ENCODE measurements at regions not wholly inside any gene's neighbourhood (a gene's known extent, or its start where the extent isn't known, plus 50 kb on each side); places are given as distances from the start of the nearest gene placed in this dataset.

DNA sequence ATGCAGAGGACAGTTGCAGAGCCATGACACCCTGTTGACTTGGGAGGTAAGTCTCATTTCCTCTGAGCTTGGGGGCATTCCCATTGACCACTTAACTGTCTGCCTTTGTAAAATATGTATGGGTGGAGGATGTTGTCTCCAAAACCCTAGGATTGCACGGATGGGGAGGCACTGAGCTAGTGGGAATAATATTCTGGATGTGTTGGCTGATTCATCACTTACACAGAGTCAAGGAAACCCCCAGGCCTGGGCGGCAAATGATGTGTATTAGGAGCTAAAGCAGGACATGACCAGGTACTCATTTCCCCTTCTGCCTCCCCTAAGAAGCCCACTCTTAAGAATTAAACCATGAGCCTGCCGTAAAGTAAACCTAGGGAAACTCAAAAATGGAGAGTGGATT is 319.4 kb downstream of the VRK1 start:
- Histone ChIP-seq H3K9ac (ENCODE audit: low read depth, low read length, poor library complexity) (no peak overlapping the region), H2BK15ac (ENCODE audit: low read length) (no peak overlapping the region), H3K23ac (ENCODE audit: low read depth, low read length, poor library complexity) (no peak overlapping the region), H2BK5ac (ENCODE audit: low read length) (no peak overlapping the region), H3K18ac (ENCODE audit: low read length) (no peak overlapping the region), H3K4me2 (ENCODE audit: insufficient read depth, low read length, poor library complexity, severe bottlenecking) (no peak overlapping the region), H3K14ac (ENCODE audit: low read length) (no peak overlapping the region), H3K27me3 (ENCODE audit: control insufficient read depth in 3 of 3, insufficient read depth in 3 of 3, low read depth in 1 of 3, low read length in 3 of 3) (no peaks in the 10 kb centered on the region), H4K91ac (ENCODE audit: low read depth, low read length, poor library complexity) (no peak overlapping the region), H2BK12ac (ENCODE audit: low read length) (no peak overlapping the region), H2AFZ (ENCODE audit: low read length) (no peak overlapping the region), H3K9me3 (replicated peaks in 1 of 2; ENCODE audit: control insufficient read depth in 2 of 2, insufficient read depth in 1 of 2, low read depth in 1 of 2, low read length in 2 of 2) (no peaks in the 10 kb centered on the region), H3K4me3 (ENCODE audit: low read length in 2 of 2) (no peak overlapping the region), H4K8ac (ENCODE audit: low read depth, low read length) (no peak overlapping the region), H3K79me1 (ENCODE audit: low read depth, low read length) (no peaks in the 10 kb centered on the region), H2BK120ac (ENCODE audit: low read depth, low read length) (no peak overlapping the region), H3K4ac (ENCODE audit: low read length) (no peak overlapping the region), H3K4me1 (ENCODE audit: control insufficient read depth in 2 of 2, insufficient read depth in 1 of 2, low read depth in 1 of 2, low read length in 2 of 2) (peaks cover 0 to 2% of the 10 kb centered on the region in 2 donors), H3K27ac (replicated peaks; ENCODE audit: low read length) (no peak overlapping the region), H2AK5ac (ENCODE audit: low read depth, low read length) (no peak overlapping the region), H3K36me3 (replicated peaks in 1 of 2; ENCODE audit: control insufficient read depth in 2 of 2, insufficient read depth in 2 of 2, low read length in 2 of 2) (no peaks in the 10 kb centered on the region)
- no peak for DNase-seq (ENCODE audit: low spot score)
- no CpG with 5 or more reads among the region's 3 CpGs for WGBS, 2 donors (ENCODE audit: extremely low coverage in 2 of 2, insufficient read length in 2 of 2, insufficient replicate concordance in 1 of 2)

DNA sequence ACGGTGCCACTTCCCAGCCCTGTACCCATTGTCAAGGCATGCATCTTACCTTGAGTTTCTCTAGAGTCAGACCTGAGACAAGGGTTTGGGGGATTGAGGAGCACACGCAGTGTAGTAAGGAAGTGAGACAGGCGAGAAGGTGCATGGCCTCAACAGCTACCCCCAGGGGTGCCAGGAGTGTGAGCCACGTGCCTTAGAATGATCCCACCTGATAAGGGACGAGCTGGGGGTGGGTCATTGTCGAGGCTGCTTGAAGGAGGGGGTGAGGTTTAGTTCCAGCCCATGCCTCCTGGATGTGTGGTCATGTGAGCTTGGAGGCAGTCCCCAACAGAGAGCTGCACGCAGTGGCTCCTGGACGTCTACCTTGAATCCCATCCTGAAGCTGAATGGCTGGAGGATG is 320.5 kb downstream of the VRK1 start:
- H3K27me3 ChIP-seq (ENCODE audit: control insufficient read depth in 3 of 3, insufficient read depth in 3 of 3, low read depth in 1 of 3, low read length in 3 of 3), result no peaks in the 10 kb centered on the region
- no peak overlapping the region for H2AK5ac ChIP-seq (ENCODE audit: low read depth, low read length)
- H3K79me1 ChIP-seq (ENCODE audit: low read depth, low read length), result no peaks in the 10 kb centered on the region
- no peak overlapping the region for H3K9ac ChIP-seq (ENCODE audit: low read depth, low read length, poor library complexity)
- H3K9me3 ChIP-seq (replicated peaks in 1 of 2; ENCODE audit: control insufficient read depth in 2 of 2, insufficient read depth in 1 of 2, low read depth in 1 of 2, low read length in 2 of 2), result no peaks in the 10 kb centered on the region
- H3K27ac ChIP-seq (replicated peaks; ENCODE audit: low read length), result no peak overlapping the region
- no peak overlapping the region for H2BK120ac ChIP-seq (ENCODE audit: low read depth, low read length)
- no peak overlapping the region for H3K14ac ChIP-seq (ENCODE audit: low read length)
- no peak for DNase-seq (ENCODE audit: low spot score)
- H3K4me2 ChIP-seq (ENCODE audit: insufficient read depth, low read length, poor library complexity, severe bottlenecking), result no peak overlapping the region
- H3K4me1 ChIP-seq (ENCODE audit: control insufficient read depth in 2 of 2, insufficient read depth in 1 of 2, low read depth in 1 of 2, low read length in 2 of 2), result peaks cover 0 to 2% of the 10 kb centered on the region in 2 donors
- H2BK12ac ChIP-seq (ENCODE audit: low read length), result no peak overlapping the region
- no peak overlapping the region for H3K4me3 ChIP-seq (ENCODE audit: low read length in 2 of 2)
- no peak overlapping the region for H3K18ac ChIP-seq (ENCODE audit: low read length)
- H3K23ac ChIP-seq (ENCODE audit: low read depth, low read length, poor library complexity), result no peak overlapping the region
- no peak overlapping the region for H2BK15ac ChIP-seq (ENCODE audit: low read length)
- H3K4ac ChIP-seq (ENCODE audit: low read length), result no peak overlapping the region
- H3K36me3 ChIP-seq (replicated peaks in 1 of 2; ENCODE audit: control insufficient read depth in 2 of 2, insufficient read depth in 2 of 2, low read length in 2 of 2), result no peaks in the 10 kb centered on the region
- no peak overlapping the region for H4K91ac ChIP-seq (ENCODE audit: low read depth, low read length, poor library complexity)
- no peak overlapping the region for H4K8ac ChIP-seq (ENCODE audit: low read depth, low read length)
- no CpG with 5 or more reads among the region's 8 CpGs for WGBS, 2 donors (ENCODE audit: extremely low coverage in 2 of 2, insufficient read length in 2 of 2, insufficient replicate concordance in 1 of 2)
- no peak overlapping the region for H2AFZ ChIP-seq (ENCODE audit: low read length)
- no peak overlapping the region for H2BK5ac ChIP-seq (ENCODE audit: low read length)

GRCh38 chr14:97120204-97120603 is 323.0 kb downstream of the VRK1 start:
- H2BK12ac ChIP-seq (ENCODE audit: low read length), result no peak overlapping the region
- no peaks in the 10 kb centered on the region for H3K27me3 ChIP-seq (ENCODE audit: control insufficient read depth in 3 of 3, insufficient read depth in 3 of 3, low read depth in 1 of 3, low read length in 3 of 3)
- no peak overlapping the region for H3K4ac ChIP-seq (ENCODE audit: low read length)
- H2BK120ac ChIP-seq (ENCODE audit: low read depth, low read length), result no peak overlapping the region
- H2BK15ac ChIP-seq (ENCODE audit: low read length), result no peak overlapping the region
- no peaks in the 10 kb centered on the region for H3K79me1 ChIP-seq (ENCODE audit: low read depth, low read length)
- H3K18ac ChIP-seq (ENCODE audit: low read length), result no peak overlapping the region
- H3K4me1 ChIP-seq (ENCODE audit: control insufficient read depth in 2 of 2, insufficient read depth in 1 of 2, low read depth in 1 of 2, low read length in 2 of 2), result no peaks in the 10 kb centered on the region
- H3K23ac ChIP-seq (ENCODE audit: low read depth, low read length, poor library complexity), result no peak overlapping the region
- H3K36me3 ChIP-seq (replicated peaks in 1 of 2; ENCODE audit: control insufficient read depth in 2 of 2, insufficient read depth in 2 of 2, low read length in 2 of 2), result no peaks in the 10 kb centered on the region
- H3K9ac ChIP-seq (ENCODE audit: low read depth, low read length, poor library complexity), result no peak overlapping the region
- no peak overlapping the region for H4K91ac ChIP-seq (ENCODE audit: low read depth, low read length, poor library complexity)
- no peak for DNase-seq (ENCODE audit: low spot score)
- H3K27ac ChIP-seq (replicated peaks; ENCODE audit: low read length), result no peak overlapping the region
- H2BK5ac ChIP-seq (ENCODE audit: low read length), result no peak overlapping the region
- H2AK5ac ChIP-seq (ENCODE audit: low read depth, low read length), result no peak overlapping the region
- no peak overlapping the region for H4K8ac ChIP-seq (ENCODE audit: low read depth, low read length)
- H3K14ac ChIP-seq (ENCODE audit: low read length), result no peak overlapping the region
- H3K4me3 ChIP-seq (ENCODE audit: low read length in 2 of 2), result no peak overlapping the region
- no peaks in the 10 kb centered on the region for H3K9me3 ChIP-seq (replicated peaks in 1 of 2; ENCODE audit: control insufficient read depth in 2 of 2, insufficient read depth in 1 of 2, low read depth in 1 of 2, low read length in 2 of 2)
- no peak overlapping the region for H3K4me2 ChIP-seq (ENCODE audit: insufficient read depth, low read length, poor library complexity, severe bottlenecking)
- H2AFZ ChIP-seq (ENCODE audit: low read length), result no peak overlapping the region
- WGBS, 2 donors (ENCODE audit: extremely low coverage in 2 of 2, insufficient read length in 2 of 2, insufficient replicate concordance in 1 of 2), result no CpG with 5 or more reads among the region's 3 CpGs

GRCh38 chr14:97120611-97121031 is 323.4 kb downstream of the VRK1 start:
- no peaks in the 10 kb centered on the region for H3K27me3 ChIP-seq (ENCODE audit: control insufficient read depth in 3 of 3, insufficient read depth in 3 of 3, low read depth in 1 of 3, low read length in 3 of 3)
- no peak overlapping the region for H3K23ac ChIP-seq (ENCODE audit: low read depth, low read length, poor library complexity)
- H3K9ac ChIP-seq (ENCODE audit: low read depth, low read length, poor library complexity), result no peak overlapping the region
- no peak overlapping the region for H4K91ac ChIP-seq (ENCODE audit: low read depth, low read length, poor library complexity)
- H3K9me3 ChIP-seq (replicated peaks in 1 of 2; ENCODE audit: control insufficient read depth in 2 of 2, insufficient read depth in 1 of 2, low read depth in 1 of 2, low read length in 2 of 2), result no peaks in the 10 kb centered on the region
- no peak overlapping the region for H3K4me3 ChIP-seq (ENCODE audit: low read length in 2 of 2)
- no CpG with 5 or more reads among the region's 2 CpGs for WGBS, 2 donors (ENCODE audit: extremely low coverage in 2 of 2, insufficient read length in 2 of 2, insufficient replicate concordance in 1 of 2)
- H2BK5ac ChIP-seq (ENCODE audit: low read length), result no peak overlapping the region
- no peak overlapping the region for H2AFZ ChIP-seq (ENCODE audit: low read length)
- no peak overlapping the region for H2BK12ac ChIP-seq (ENCODE audit: low read length)
- DNase-seq (ENCODE audit: low spot score), result no peak
- no peak overlapping the region for H3K14ac ChIP-seq (ENCODE audit: low read length)
- no peak overlapping the region for H4K8ac ChIP-seq (ENCODE audit: low read depth, low read length)
- no peak overlapping the region for H2AK5ac ChIP-seq (ENCODE audit: low read depth, low read length)
- no peak overlapping the region for H3K27ac ChIP-seq (replicated peaks; ENCODE audit: low read length)
- H3K4me2 ChIP-seq (ENCODE audit: insufficient read depth, low read length, poor library complexity, severe bottlenecking), result no peak overlapping the region
- H3K4ac ChIP-seq (ENCODE audit: low read length), result no peak overlapping the region
- no peak overlapping the region for H2BK120ac ChIP-seq (ENCODE audit: low read depth, low read length)
- H2BK15ac ChIP-seq (ENCODE audit: low read length), result no peak overlapping the region
- H3K4me1 ChIP-seq (ENCODE audit: control insufficient read depth in 2 of 2, insufficient read depth in 1 of 2, low read depth in 1 of 2, low read length in 2 of 2), result no peaks in the 10 kb centered on the region
- no peaks in the 10 kb centered on the region for H3K79me1 ChIP-seq (ENCODE audit: low read depth, low read length)
- no peak overlapping the region for H3K18ac ChIP-seq (ENCODE audit: low read length)
- no peaks in the 10 kb centered on the region for H3K36me3 ChIP-seq (replicated peaks in 1 of 2; ENCODE audit: control insufficient read depth in 2 of 2, insufficient read depth in 2 of 2, low read length in 2 of 2)
